PC-3 (cell line): ENCODE measurements at regions not wholly inside any gene's neighbourhood (a gene's known extent, or its start where the extent isn't known, plus 50 kb on each side); places are given as distances from the start of the nearest gene placed in this dataset.

ENCODE experiments used
- ATAC-seq: fragments of 200-7000 bp; cut with Tn5 transposase; 2 replicates; pipeline ENCODE4 v1.9.1; 2020; ENCODE audit warnings: mild to moderate bottlenecking, moderate library complexity
- BruUV-seq: library from RNA; stranded (reverse); fragments of 400-500 nt; replicated peaks from 2 replicates; lab custom pipeline; 2021; lab: Mats Ljungman, UMichigan
- CTCF ChIA-PET: fragments of 300-600 bp; sonication (Branson Sonifier 250); formaldehyde crosslinking; loops from one replicate; lab custom pipeline; 2022; ENCODE audit warnings: antibody characterized with exemption; lab: Charles Lee
- POLR2A ChIA-PET: fragments of 300-600 bp; sonication (Branson Sonifier 250); formaldehyde crosslinking; loops from one replicate; lab custom pipeline; 2022; ENCODE audit warnings: antibody characterized with exemption; ENCODE audit not compliant: unreplicated experiment; lab: Charles Lee
- DNase-seq: peaks from one replicate; pipeline ENCODE4 v3.0.0-alpha.2; 2015
- H2AFZ ChIP-seq: fragments of 300-600 bp; sonication (generic); 2 replicates; pipeline ENCODE4 v1.6.0; 2016; ENCODE audit warnings: antibody characterized with exemption, low read length
- H3F3A ChIP-seq: fragments of 300-600 bp; sonication (generic); one replicate; pipeline ENCODE4 v1.6.0; 2017; ENCODE audit warnings: antibody characterized with exemption, low read length, control low read depth, mild to moderate bottlenecking; ENCODE audit not compliant: unreplicated experiment
- H3K27ac ChIP-seq: fragments of 300-600 bp; sonication (generic); 2 replicates; pipeline ENCODE4 v1.5.1; 2016; ENCODE audit warnings: mild to moderate bottlenecking, low read length
- H3K27me3 ChIP-seq: fragments of 300-600 bp; sonication (generic); 2 replicates; pipeline ENCODE4 v1.6.1; 2016; ENCODE audit warnings: low read length, mixed read lengths
- H3K36me3 ChIP-seq: fragments of 300-600 bp; sonication (generic); 2 replicates; pipeline ENCODE4 v1.6.1; 2016; ENCODE audit warnings: low read depth, mixed run types, low read length, mixed read lengths
- H3K4me1 ChIP-seq: fragments of 300-600 bp; sonication (generic); 2 replicates; pipeline ENCODE4 v1.5.1; 2016; ENCODE audit warnings: low read length; ENCODE audit not compliant: insufficient read depth
- H3K4me2 ChIP-seq: fragments of 300-600 bp; sonication (generic); 2 replicates; pipeline ENCODE4 v1.6.0; 2016; ENCODE audit warnings: low read length
- H3K4me3 ChIP-seq: fragments of 300-600 bp; sonication (generic); 2 replicates; pipeline ENCODE4 v1.5.1; 2016; ENCODE audit warnings: mild to moderate bottlenecking, low read length, mixed read lengths
- H3K79me2 ChIP-seq: fragments of 300-600 bp; sonication (generic); 2 replicates; pipeline ENCODE4 v1.6.1; 2017; ENCODE audit warnings: low read length, mixed read lengths
- H3K9ac ChIP-seq: fragments of 300-600 bp; sonication (generic); 2 replicates; pipeline ENCODE4 v1.6.0; 2016; ENCODE audit warnings: mild to moderate bottlenecking, low read length
- H3K9me2 ChIP-seq: fragments of 300-600 bp; sonication (generic); replicated peaks from 2 replicates; pipeline ENCODE4 v1.6.1; 2016; ENCODE audit warnings: mixed run types, low read length, mixed read lengths
- H3K9me3 ChIP-seq: fragments of 300-600 bp; sonication (generic); 2 replicates; pipeline ENCODE4 v1.6.1; 2016; ENCODE audit warnings: low read length, mixed read lengths
- H4K20me1 ChIP-seq: fragments of 300-600 bp; sonication (generic); 2 replicates; pipeline ENCODE4 v1.6.1; 2016; ENCODE audit warnings: low read length, mixed read lengths
- EZH2 ChIP-seq: fragments of 300-600 bp; sonication (generic); IDR thresholded peaks from one replicate; pipeline ENCODE4 v1.6.1; 2017; ENCODE audit warnings: antibody characterized with exemption, mild to moderate bottlenecking, low read length; ENCODE audit not compliant: unreplicated experiment
- EZH2phosphoT487 ChIP-seq: fragments of 300-600 bp; sonication (generic); IDR thresholded peaks from 2 replicates; pipeline ENCODE4 v1.6.1; 2018; ENCODE audit warnings: mild to moderate bottlenecking, antibody characterized with exemption, low read length, borderline replicate concordance
- intact Hi-C: fragments of 100-400 bp; cut with micrococcal nuclease; formaldehyde crosslinking; loops from 2 replicates; pipeline ENCODE4 v1.9.0; 2023
- TF ChIP-seq, protein P1 (sequence below): fragments of 300-600 bp; sonication (generic); conservative IDR thresholded peaks from 2 replicates; pipeline ENCODE4 v1.5.1; 2017; ENCODE audit warnings: antibody characterized with exemption, low read depth, mild to moderate bottlenecking, low read length

DNA sequence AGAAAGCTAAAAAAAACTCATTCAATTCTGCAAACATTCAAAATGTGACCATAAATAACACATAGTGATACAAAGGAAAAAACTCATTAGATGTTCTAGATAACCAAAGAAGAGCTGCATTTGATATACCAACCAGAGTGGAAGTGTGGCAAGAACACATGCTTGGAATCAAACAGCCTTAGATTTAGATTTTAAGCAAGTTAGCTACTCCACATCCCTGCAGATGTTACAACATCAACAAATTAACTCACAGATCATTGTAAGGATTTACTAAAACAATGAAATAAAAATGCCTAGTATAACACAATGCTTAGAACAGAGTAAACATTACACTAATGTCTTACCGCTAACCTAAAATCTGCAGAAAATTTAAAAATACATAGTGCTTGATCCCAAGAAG, 114.0 kb upstream of the AKIP1 start:
- no peak overlapping the region for H3K4me2 ChIP-seq
- 0 out of 2 replicates have a peak, but pooled peaks cover 7% of the 10 kb centered on the region for H3K4me1 ChIP-seq
- H3K79me2 ChIP-seq: no peaks in the 10 kb centered on the region
- no peak overlapping the region for H2AFZ ChIP-seq
- no peak overlapping the region for H3K4me3 ChIP-seq
- H3K36me3 ChIP-seq: no peaks in the 10 kb centered on the region
- H3K9me3 ChIP-seq: no peaks in the 10 kb centered on the region
- BruUV-seq: no TSS peak
- no peaks in the 10 kb centered on the region for H3K27me3 ChIP-seq
- no peak overlapping the region for H3K27ac ChIP-seq
- no peaks in the 10 kb centered on the region for H4K20me1 ChIP-seq
- TF ChIP-seq, protein P1, sequence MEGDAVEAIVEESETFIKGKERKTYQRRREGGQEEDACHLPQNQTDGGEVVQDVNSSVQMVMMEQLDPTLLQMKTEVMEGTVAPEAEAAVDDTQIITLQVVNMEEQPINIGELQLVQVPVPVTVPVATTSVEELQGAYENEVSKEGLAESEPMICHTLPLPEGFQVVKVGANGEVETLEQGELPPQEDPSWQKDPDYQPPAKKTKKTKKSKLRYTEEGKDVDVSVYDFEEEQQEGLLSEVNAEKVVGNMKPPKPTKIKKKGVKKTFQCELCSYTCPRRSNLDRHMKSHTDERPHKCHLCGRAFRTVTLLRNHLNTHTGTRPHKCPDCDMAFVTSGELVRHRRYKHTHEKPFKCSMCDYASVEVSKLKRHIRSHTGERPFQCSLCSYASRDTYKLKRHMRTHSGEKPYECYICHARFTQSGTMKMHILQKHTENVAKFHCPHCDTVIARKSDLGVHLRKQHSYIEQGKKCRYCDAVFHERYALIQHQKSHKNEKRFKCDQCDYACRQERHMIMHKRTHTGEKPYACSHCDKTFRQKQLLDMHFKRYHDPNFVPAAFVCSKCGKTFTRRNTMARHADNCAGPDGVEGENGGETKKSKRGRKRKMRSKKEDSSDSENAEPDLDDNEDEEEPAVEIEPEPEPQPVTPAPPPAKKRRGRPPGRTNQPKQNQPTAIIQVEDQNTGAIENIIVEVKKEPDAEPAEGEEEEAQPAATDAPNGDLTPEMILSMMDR: no peak
- no peak for TF ChIP-seq EZH2phosphoT487
- TF ChIP-seq EZH2: no peak
- ChIA-PET CTCF (no interaction called here), POLR2A (no interaction called here)
- H3K9me2 ChIP-seq: no peaks in the 10 kb centered on the region
- ATAC-seq (no peak), DNase-seq (no peak)
- no peak overlapping the region for H3K9ac ChIP-seq
- H3F3A ChIP-seq: no peaks in the 10 kb centered on the region
- intact Hi-C loops: no loop called here

DNA sequence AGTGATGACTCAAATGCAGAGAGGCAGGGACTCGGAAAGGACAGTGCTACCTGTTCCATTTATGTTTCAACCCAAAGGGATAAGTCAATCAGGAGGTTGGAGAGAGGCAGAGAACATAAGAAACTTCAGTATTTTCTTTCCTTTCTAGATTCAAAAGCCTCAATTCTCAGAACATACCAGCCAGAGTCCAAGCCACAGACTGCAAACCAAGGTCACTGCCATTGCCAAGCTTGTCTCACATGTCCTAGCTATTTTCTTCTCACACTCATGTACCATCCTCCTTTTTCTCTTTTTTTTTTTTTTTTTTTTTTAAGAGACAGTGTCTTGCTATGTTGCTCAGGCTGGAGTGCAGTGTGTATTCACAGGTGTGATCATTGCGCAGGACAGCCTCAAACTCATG, 111.7 kb upstream of the AKIP1 start:
- 0 out of 2 replicates have a peak, but pooled peaks cover 7% of the 10 kb centered on the region for H3K4me1 ChIP-seq
- ChIA-PET CTCF (no interaction called here), POLR2A (no interaction called here)
- no peak for TF ChIP-seq EZH2
- TF ChIP-seq, protein P1: no peak
- no peak for TF ChIP-seq EZH2phosphoT487
- H3K79me2 ChIP-seq: no peaks in the 10 kb centered on the region
- H4K20me1 ChIP-seq: no peaks in the 10 kb centered on the region
- H3K36me3 ChIP-seq: no peaks in the 10 kb centered on the region
- intact Hi-C loops: no loop called here
- H3K9me2 ChIP-seq: no peaks in the 10 kb centered on the region
- no peak overlapping the region for H2AFZ ChIP-seq
- no peak for ATAC-seq
- H3K4me3 ChIP-seq: no peak overlapping the region
- no peaks in the 10 kb centered on the region for H3K27me3 ChIP-seq
- no peaks in the 10 kb centered on the region for H3F3A ChIP-seq
- no peaks in the 10 kb centered on the region for H3K9me3 ChIP-seq
- no peak overlapping the region for H3K9ac ChIP-seq
- H3K27ac ChIP-seq: no peak overlapping the region
- DNase-seq: no peak
- H3K4me2 ChIP-seq: no peak overlapping the region
- no TSS peak for BruUV-seq

DNA sequence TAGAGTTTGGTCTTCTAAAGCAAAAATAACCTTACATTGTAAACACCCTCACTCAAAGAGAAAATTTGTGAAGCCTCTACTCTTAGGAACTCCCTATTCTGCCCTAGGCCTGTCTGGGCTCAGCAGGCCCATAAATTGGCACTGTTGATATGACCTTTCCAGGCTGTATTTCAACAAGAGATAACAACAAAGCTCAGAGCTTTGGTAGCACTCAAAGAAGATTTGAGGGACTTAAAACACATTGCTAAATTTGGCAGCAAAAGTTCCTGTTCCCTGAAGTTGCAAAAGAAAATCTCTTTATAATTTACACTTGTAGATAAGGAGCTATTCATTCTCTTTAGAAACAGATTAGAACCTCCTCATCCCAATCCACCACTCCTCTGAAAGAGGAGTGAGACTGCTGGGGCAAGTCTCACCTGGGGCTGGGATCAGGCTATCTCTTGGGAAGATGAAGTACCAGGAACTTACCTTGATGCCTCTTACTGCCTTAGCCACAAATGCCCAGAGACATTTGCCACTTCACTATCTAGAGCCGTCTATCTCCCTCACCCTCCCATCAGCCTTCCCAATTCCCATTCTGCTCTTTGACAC, 110.4 kb upstream of the AKIP1 start:
- ATAC-seq (no peak), DNase-seq (no peak)
- TF ChIP-seq, protein P1: no peak
- no peak for TF ChIP-seq EZH2phosphoT487
- TF ChIP-seq EZH2: no peak
- no peak overlapping the region for H2AFZ ChIP-seq
- H3K4me1 ChIP-seq: no peaks in the 10 kb centered on the region
- intact Hi-C loops: no loop called here
- H3K36me3 ChIP-seq: no peaks in the 10 kb centered on the region
- H3K27me3 ChIP-seq: no peaks in the 10 kb centered on the region
- ChIA-PET CTCF (no interaction called here), POLR2A (no interaction called here)
- no peak overlapping the region for H3K4me2 ChIP-seq
- no peak overlapping the region for H3K9ac ChIP-seq
- no peaks in the 10 kb centered on the region for H3K79me2 ChIP-seq
- H3K9me2 ChIP-seq: no peaks in the 10 kb centered on the region
- H3K4me3 ChIP-seq: no peak overlapping the region
- H4K20me1 ChIP-seq: no peaks in the 10 kb centered on the region
- H3F3A ChIP-seq: no peaks in the 10 kb centered on the region
- H3K9me3 ChIP-seq: no peaks in the 10 kb centered on the region
- BruUV-seq: no TSS peak
- H3K27ac ChIP-seq: no peak overlapping the region
